HuH-7.5 (cell line): ENCODE measurements at regions not wholly inside any gene's neighbourhood (a gene's known extent, or its start where the extent isn't known, plus 50 kb on each side); places are given as distances from the start of the nearest gene placed in this dataset.
A peak's percentile ranks its signal among the peaks of the same experiment; 100 is the strongest.

Experiments used
- DNase-seq: peaks from one replicate; pipeline ENCODE4 v3.0.0; 2011; ENCODE audit warnings: low spot score

DNA sequence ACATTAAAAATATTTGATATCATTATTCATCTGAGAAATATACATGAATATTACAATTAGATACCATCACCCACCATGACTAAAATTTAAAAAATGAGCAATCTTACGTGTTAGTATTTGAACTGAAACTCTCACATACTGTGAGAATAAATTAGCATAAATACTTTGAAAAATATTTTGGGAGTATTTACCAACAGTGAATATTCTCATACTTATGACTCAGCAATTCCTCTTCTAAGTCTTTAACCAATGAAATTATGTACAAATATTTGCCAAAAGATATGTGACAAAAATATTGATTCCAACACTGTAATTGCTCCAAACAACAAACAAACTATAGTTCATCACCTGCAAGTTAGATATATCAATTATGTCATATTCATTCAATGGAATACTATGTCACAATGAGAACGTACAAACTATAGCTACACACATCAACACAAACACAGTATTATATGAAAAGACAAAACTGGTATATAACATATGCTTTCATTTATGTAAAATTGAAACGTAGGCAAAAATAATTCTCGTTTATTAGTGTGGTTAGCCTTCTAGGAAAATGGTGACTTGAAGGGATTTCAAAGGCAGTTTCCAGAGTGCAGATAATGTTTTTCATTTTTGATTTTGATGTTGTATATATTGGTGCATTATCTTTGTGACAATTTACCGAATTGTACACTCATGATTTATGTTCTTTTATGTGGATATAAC, 742.2 kb downstream of the SLC16A7 start:
- no peak for DNase-seq

GRCh38 chr12:60345442-60345841, 749.6 kb downstream of the SLC16A7 start:
- no peak for DNase-seq

GRCh38 chr12:60349232-60349978, 753.6 kb downstream of the SLC16A7 start:
- DNase-seq = no peak

GRCh38 chr12:60387356-60387755, 791.5 kb downstream of the SLC16A7 start:
- DNase-seq = no peak

- no peak for DNase-seq
These were observed 795.2 kb downstream of the SLC16A7 start for GRCh38 chr12:60391051-60391450.

- DNase-seq = no peak
These were observed 796.0 kb downstream of the SLC16A7 start for GRCh38 chr12:60391791-60392190.

DNA sequence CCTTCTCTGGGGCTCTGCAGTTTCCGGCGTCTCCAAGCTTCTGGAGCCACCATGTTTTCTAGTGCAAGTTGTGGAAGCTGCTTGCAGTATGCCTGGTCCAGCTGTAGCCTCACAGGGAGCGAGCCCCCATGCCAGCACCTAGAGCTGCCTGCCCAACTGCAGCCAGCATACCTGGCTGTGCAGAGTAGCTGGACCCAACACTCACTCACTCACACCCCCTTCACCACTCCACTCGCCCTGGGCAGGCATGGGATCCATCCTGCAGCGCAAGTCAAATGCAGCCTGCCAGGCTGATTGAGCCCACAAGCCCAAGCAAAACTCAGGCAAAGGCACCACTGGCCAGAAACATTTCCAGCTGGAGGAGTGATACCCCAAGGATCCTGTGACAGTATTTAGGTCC, 797.3 kb downstream of the SLC16A7 start:
- no peak for DNase-seq

GRCh38 chr12:60394665-60395064, 798.8 kb downstream of the SLC16A7 start:
- DNase-seq = no peak

GRCh38 chr12:60398547-60398946, 802.7 kb downstream of the SLC16A7 start:
- DNase-seq = no peak

DNA sequence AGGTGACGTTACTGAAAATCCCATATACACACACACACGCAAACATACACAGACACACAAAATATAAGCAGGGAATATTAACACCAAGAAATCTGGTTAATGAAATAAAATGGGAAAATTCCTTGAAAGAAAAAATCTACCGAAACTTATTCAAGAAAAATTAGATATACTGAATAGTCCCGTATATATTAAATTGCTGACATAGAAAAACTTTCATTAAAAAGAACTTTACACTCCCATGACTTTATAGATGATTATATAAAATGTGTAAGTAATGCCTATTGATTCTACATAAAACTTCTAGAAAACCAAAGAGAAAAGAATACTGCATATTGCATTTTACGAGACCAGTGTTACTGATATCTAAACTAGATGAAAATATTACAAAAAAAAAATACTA, 803.2 kb downstream of the SLC16A7 start:
- DNase-seq = no peak

- no peak for DNase-seq
These were observed 807.2 kb downstream of the SLC16A7 start for GRCh38 chr12:60402996-60403395.

DNA sequence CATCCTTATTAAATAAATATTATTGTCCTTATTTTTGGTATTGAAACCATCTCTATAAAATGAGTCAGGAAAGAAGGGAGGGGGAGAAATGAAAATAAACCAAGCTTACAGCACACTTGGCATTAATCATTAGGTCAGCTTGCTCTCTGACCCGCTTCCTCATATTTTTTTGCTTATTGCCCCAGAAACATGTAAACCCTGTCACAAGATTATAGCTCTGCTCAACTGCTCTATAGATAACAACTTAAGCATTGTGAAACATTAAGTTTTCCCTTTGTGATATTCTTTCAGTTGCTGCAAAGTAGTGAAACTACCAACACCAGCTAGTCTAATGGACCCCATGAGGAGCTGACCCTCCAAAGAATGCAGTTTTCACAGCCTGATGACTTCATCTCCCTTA, 819.5 kb downstream of the SLC16A7 start:
- no peak for DNase-seq

DNA sequence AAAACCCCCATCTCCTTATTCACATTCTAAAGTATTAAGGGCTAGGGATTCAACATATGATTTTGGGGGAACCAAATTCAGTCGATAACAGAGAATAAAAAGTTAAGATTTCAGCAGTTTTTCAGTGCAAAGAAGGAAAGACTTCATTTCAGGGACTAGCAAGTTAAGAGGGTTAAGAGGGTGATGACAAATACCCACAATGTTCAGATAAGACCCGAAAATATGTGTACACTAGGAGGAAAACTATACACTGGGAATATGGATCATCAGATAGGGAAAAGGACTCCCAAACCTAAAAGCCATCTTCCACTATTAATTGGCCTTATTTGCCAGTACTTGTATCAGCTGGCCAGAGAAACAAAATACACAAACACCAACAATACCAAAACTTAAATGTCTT, 824.2 kb downstream of the SLC16A7 start:
- no peak for DNase-seq

- DNase-seq = no peak
These were observed 825.9 kb downstream of the SLC16A7 start for GRCh38 chr12:60421741-60422140.

DNA sequence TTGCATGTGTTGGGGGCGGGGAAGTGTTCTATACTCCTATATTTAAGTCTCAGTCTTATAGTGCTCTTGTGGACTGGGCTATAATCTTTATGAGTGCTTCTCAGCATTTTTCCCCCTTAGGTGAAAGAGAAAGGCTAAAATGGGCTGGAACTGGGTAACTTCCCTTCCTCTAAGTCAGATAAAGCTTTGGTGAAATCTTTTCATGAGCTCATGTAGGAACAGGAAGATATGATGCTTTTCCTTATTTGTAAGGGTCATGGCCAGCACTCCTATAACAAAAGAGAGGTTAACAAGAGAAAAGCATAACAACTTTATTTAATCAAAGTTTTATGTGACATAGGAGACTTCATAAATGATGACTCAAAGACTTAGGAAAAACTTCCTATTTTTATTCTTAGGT, 841.5 kb downstream of the SLC16A7 start:
- DNase-seq = no peak

- no peak for DNase-seq
These were observed 845.7 kb downstream of the SLC16A7 start for GRCh38 chr12:60441577-60441976.

DNA sequence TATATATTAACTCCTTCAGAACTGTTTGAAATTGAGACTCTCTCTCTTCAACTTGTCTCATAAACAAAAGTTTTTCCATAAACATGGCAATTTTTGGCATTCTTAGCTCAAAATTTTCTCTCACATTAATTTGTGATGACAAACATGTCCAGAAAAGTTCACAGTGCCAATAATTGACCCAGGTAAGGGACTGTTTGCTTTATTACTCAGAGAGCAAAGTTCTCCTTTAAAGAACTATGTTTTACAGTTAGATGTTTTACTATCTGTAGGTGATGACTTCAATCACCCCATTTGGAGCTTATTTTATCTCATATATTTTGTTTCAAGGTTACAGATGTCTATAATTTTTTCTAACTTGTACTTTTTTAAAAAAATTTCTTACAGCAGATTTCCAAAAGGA, 855.6 kb downstream of the SLC16A7 start:
- DNase-seq = peak; percentile 3

DNA sequence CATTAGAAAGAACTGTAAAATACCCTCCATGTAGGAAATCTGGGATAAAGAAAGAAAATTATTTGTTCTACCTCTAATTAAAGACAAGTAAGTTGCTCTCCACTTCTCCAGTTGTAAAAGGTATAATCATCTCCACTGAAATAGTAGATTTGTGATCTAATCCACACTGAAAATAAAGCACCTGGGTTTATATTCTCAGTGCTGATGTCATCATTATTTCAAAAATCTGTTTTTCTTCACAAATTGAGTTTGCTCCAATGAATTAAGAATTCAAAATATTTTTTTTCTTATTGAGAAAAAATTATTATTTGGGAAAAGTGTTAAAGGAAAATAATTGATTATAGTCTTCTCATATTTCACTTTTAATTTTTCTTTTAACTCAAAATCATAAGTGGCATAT, 869.2 kb downstream of the SLC16A7 start:
- DNase-seq = no peak

DNA sequence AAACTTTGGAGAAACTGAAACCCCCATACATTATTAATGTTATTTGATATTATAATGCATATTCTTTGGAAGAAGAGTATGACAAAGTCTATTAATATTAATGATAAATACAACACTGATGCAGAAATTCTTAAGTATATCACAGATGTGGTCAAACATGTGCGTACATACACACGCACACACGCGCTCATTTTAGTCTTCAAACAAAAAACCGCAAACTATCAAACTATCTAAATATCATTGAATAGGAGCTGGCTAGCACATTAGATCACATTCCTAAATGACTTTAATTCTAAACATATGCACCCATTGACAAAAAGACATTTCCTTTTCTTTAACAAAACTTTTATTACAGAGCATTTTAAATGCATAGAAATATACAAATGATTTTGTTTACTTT, 872.7 kb downstream of the SLC16A7 start:
- DNase-seq = no peak

GRCh38 chr12:60475825-60476224, 880.0 kb downstream of the SLC16A7 start:
- DNase-seq = no peak

- no peak for DNase-seq
These were observed 891.5 kb downstream of the SLC16A7 start for GRCh38 chr12:60487284-60487683.

DNA sequence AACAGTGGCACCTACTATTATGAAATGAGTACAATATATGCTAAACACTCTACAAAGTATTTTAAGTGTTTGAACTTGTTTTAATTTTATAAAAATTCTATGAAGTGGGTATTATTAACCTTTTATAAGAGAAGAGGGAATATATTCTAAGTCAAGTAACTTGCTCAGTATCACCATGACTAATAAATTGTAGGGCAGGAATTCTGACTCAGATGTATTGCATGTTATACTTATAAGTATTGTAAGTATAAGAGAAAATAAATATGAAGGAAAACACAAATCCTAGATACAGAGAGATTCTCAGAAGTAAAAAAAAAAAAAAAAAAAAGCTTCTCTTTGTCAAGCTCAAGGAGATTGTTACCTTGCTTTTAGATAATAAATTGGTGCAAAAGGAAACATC, 893.2 kb downstream of the SLC16A7 start:
- DNase-seq = no peak

- peak; percentile 2 for DNase-seq
These were observed 898.4 kb downstream of the SLC16A7 start for GRCh38 chr12:60494244-60494643.

DNA sequence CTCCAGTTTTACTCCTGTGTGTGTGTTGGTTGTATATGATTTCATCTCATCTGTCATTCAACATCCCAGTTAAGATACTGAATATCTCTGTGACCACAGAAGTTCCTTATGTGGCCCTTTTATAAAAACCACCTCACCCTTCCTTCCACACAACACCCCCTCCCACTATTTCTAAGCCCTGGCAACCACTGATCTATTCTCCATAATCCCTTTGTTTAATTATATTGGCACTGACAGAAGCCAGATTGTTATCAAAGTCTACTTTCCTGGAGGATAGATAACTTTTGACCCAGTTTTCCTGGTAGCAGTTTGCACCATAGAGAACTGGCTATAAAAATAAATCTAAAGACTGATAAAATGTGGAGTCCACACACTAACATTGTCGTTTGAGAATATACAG, 902.8 kb downstream of the SLC16A7 start:
- DNase-seq = no peak
